ENCODE measurements at regions not wholly inside any gene's neighbourhood (a gene's known extent, or its start where the extent isn't known, plus 50 kb on each side); places are given as distances from the start of the nearest gene placed in this dataset.

DNA sequence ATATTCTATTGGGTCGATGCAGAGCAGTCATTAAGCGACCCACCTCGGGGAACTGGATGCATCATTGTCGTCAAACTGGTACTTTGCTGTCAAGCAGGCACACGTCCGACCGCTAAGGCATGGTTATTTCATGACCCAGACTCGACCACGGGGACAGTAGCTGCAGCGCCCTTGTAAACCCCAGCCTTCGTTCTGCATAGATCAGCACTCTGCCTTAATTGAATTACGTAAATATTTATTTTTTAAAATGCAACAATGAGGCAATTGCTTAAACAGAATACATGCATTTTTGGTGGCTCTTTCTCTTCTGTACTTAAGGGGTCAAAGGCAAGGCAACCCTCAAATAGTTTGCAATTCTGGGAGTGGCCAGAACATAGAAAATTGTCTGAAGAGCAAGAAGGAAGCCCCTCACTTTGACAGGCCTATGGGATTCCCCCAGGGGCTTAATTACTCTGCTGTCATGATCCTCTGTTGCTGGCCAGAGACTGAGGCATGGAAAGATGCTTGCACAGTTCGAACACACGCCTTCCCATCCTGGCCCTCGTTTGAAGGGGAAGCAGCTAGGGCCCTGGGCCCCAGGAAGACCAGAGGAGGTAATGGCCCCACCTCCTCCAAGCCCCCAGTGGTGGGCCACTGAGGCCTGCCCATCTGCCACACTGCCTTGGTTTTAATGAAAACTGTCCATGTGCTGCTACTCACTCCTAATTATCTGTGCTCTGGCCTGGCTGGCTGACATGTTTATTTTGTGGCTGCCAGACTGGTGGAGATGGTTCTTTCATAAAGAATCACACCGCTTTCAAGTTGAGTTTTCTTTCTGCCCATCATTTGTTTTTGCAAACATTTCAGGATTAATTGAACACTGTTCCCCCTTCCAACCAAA, 169.7 kb upstream of the MAST4 start:
- no peak overlapping the region for H3K4me3 ChIP-seq
- H3K9me3 ChIP-seq = peaks cover 6% of the 10 kb centered on the region
- TF ChIP-seq, protein P1, sequence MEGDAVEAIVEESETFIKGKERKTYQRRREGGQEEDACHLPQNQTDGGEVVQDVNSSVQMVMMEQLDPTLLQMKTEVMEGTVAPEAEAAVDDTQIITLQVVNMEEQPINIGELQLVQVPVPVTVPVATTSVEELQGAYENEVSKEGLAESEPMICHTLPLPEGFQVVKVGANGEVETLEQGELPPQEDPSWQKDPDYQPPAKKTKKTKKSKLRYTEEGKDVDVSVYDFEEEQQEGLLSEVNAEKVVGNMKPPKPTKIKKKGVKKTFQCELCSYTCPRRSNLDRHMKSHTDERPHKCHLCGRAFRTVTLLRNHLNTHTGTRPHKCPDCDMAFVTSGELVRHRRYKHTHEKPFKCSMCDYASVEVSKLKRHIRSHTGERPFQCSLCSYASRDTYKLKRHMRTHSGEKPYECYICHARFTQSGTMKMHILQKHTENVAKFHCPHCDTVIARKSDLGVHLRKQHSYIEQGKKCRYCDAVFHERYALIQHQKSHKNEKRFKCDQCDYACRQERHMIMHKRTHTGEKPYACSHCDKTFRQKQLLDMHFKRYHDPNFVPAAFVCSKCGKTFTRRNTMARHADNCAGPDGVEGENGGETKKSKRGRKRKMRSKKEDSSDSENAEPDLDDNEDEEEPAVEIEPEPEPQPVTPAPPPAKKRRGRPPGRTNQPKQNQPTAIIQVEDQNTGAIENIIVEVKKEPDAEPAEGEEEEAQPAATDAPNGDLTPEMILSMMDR (IDR thresholded peaks at IDR 0.05) = no peak
- H3K27me3 ChIP-seq (replicated peaks; ENCODE audit: insufficient read depth) = no peaks in the 10 kb centered on the region
- no peaks in the 10 kb centered on the region for H3K36me3 ChIP-seq
- H3K4me1 ChIP-seq (ENCODE audit: control insufficient read depth in 1 of 2, low read depth in 2 of 2) = no peaks in the 10 kb centered on the region
- no peak overlapping the region for H3K27ac ChIP-seq
- DNase-seq (ENCODE audit: low spot score) (no peak), ATAC-seq (ENCODE audit: insufficient number of reproducible peaks, low FRiP score, low read depth) (no peak)

DNA sequence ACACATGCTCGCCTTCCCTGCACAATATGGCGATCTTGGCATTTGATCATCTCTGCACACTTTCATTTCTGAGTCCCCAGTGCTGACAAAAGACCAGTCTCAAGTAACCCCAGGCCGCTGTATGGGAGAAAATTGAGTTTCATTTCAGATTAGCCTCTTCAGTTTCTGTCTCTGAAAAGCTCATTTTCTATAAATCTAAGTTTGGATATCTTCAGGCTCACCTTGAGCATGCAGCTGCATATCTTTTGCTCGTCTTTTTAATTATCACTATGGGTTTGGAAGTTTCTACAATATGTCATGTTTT, 169.1 kb upstream of the MAST4 start:
- H3K9me3 ChIP-seq = peaks cover 6% of the 10 kb centered on the region
- H3K4me1 ChIP-seq (ENCODE audit: control insufficient read depth in 1 of 2, low read depth in 2 of 2) = no peaks in the 10 kb centered on the region
- H3K36me3 ChIP-seq = no peaks in the 10 kb centered on the region
- ATAC-seq (ENCODE audit: insufficient number of reproducible peaks, low FRiP score, low read depth) = no peak
- TF ChIP-seq, protein P1 (IDR thresholded peaks at IDR 0.05) = no peak
- no peaks in the 10 kb centered on the region for H3K27me3 ChIP-seq (replicated peaks; ENCODE audit: insufficient read depth)
- H3K4me3 ChIP-seq = no peak overlapping the region
- DNase-seq (ENCODE audit: low spot score) = no peak
- H3K27ac ChIP-seq = no peak overlapping the region

DNA sequence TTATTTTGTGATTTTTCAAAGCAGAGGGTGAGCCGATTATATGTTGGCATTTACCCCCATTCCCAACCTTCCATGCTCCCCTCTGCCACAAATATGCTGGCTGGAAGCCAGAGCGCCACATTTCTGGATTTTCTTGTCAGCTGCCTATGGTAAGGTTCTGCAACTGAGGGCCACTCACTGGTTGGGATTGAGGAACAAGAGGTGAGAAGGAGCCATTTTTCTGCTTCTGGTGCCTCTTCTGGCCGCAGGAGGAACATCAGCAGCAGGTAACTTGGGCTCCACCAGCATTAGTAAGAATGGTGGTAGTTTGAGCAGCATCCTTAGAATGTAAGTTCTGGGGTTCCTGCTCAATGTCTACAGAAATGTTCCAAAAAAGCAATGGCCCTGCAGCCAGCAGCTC, 159.5 kb upstream of the MAST4 start:
- Histone ChIP-seq H3K36me3 (no peaks in the 10 kb centered on the region), H3K4me1 (ENCODE audit: control insufficient read depth in 1 of 2, low read depth in 2 of 2) (no peaks in the 10 kb centered on the region), H3K27ac (no peak overlapping the region), H3K27me3 (replicated peaks; ENCODE audit: insufficient read depth) (no peaks in the 10 kb centered on the region), H3K9me3 (no peaks in the 10 kb centered on the region), H3K4me3 (no peak overlapping the region)
- DNase-seq (ENCODE audit: low spot score) (no peak), ATAC-seq (ENCODE audit: insufficient number of reproducible peaks, low FRiP score, low read depth) (no peak)
- TF ChIP-seq, protein P1 (IDR thresholded peaks at IDR 0.05) = no peak

DNA sequence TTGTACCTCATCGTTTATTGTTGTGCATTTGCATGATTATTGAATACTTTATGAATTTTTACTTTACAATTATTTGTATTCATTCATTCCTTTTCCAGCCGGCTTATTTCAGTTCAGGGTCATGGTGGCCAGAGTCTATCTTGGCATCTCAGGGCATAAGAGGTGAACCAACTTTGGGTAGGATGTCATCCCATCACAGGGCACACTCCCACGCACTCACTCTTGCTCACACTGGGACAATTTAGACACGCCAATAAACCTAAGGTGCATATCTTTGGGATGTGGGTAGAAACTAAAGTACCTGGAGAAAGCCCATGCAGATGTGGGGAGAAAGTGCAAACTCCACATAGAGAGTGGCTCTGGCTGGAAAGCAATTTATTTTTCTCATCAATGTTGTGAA, 158.1 kb upstream of the MAST4 start:
- H3K27ac ChIP-seq = no peak overlapping the region

DNA sequence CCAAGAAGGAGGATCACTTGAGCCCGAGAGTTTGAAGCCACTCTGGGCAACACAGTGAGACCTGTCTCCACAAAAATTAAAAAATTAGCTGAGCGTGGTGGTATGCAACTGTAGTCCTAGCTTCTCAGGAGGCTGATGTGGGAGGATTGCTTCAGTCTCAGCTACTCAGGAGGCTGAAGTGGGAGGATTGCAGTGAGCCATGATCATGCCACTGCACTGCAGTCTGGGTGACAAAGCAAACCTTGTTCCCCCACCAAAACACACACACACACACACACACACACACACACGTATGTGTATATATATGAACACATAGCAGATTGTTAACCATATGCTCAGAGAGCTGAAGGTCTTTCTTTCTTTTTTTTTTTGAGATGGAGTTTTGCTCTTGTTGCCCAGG, 157.5 kb upstream of the MAST4 start:
- Histone ChIP-seq H3K4me3 (no peak overlapping the region), H3K4me1 (ENCODE audit: control insufficient read depth in 1 of 2, low read depth in 2 of 2) (no peaks in the 10 kb centered on the region), H3K9me3 (no peaks in the 10 kb centered on the region), H3K36me3 (no peaks in the 10 kb centered on the region), H3K27me3 (replicated peaks; ENCODE audit: insufficient read depth) (no peaks in the 10 kb centered on the region), H3K27ac (no peak overlapping the region)
- DNase-seq (ENCODE audit: low spot score) (no peak), ATAC-seq (ENCODE audit: insufficient number of reproducible peaks, low FRiP score, low read depth) (no peak)
- TF ChIP-seq, protein P1 (IDR thresholded peaks at IDR 0.05) = no peak

More for the DNA sequence above, 158.1 kb upstream of the MAST4 start:
- ATAC-seq (ENCODE audit: insufficient number of reproducible peaks, low FRiP score, low read depth) = no peak
- no peaks in the 10 kb centered on the region for H3K36me3 ChIP-seq
- TF ChIP-seq, protein P1 (IDR thresholded peaks at IDR 0.05) = no peak
- no peak overlapping the region for H3K4me3 ChIP-seq
- DNase-seq (ENCODE audit: low spot score) = no peak
- H3K9me3 ChIP-seq = no peaks in the 10 kb centered on the region
- H3K27me3 ChIP-seq (replicated peaks; ENCODE audit: insufficient read depth) = no peaks in the 10 kb centered on the region
- H3K4me1 ChIP-seq (ENCODE audit: control insufficient read depth in 1 of 2, low read depth in 2 of 2) = no peaks in the 10 kb centered on the region

All from thoracic aorta (tissue), 2 donors.